GM21528 (cell line): ENCODE measurements at regions not wholly inside any gene's neighbourhood (a gene's known extent, or its start where the extent isn't known, plus 50 kb on each side); places are given as distances from the start of the nearest gene placed in this dataset.
"Not testable (repeated sequence)": the region's sequence is repeated elsewhere in the genome, so short reads cannot be mapped to it uniquely, and the experiment has no call there.

Experiments used
- ATAC-seq: cut with Tn5 transposase; IDR thresholded peaks from one replicate; pipeline ENCODE4 v1.9.1; 2021; ENCODE audit warnings: mild to moderate bottlenecking, moderate library complexity; ENCODE audit not compliant: unreplicated experiment, low FRiP score

DNA sequence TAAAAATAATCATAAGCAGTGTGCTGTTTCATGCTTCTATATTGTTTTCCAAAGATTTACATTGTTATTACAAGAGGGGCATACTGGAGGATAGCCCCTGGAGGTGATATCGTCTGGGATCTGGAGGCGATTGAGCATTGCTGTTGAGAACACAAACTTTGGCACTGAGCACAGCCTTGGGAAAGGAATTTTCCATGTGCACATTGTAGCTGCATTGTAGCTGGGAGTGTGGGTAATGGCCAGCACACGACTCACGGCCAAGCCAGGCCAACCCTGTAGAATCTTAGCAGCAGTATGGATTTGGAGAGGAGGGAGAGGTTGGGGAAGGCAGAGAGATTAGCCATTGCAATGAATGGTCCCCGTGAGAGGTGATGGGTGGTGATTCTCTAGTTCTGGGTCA lies 121.9 kb downstream of the SMIM20 start:
- no peak for ATAC-seq

DNA sequence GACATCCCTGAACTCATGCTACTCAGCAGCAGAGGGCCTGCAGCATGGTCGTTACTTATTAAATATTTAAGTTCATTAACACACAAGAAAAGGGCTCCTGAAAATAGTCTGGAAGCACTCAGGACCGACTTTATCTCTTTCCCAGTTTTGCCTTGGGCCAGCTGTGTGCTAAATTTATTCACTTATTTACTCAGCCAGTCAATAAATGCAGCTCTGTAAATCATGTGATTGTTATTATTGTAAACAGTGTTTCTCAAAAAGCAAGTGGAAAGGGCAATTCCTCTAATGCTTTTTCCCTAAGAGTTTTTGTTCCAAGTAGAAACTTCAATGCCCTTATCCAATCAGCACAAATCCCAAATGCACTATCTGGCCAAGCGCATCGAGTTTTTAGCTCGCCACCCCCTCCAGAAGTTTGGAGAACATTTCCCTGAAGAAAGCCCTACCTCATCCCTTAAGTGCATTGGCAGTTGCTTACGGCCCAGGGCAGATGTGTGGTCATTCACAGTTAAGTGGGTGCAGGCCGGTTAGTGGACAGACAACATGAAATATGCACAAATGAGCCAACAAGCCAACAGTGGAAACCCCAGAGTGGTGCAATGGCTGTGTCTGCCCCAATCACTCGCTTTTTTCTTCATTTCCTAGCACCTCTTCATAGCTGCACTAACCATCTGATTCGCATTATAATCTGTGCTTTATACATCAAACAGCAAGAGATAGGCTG lies 125.8 kb downstream of the SMIM20 start:
- ATAC-seq: no peak

DNA sequence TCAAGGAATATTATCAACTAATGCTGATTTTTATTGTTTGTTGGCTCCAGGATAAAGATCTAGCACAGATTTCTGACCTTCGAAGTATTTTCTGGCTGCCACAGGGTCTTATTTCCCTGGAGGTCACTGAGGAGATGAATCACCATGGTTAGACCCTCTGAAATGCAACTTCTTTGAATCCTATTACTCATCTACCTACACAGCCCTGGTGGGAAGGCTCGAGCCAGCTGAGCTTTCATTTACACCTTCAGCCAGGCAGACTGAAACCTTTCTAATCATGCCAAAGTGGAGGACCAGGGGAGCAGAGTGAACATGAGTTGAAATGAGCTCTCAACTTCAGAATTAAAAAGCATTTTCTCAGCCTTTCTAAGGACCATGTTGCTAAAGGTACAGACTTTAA lies 130.5 kb downstream of the SMIM20 start:
- no peak for ATAC-seq

DNA sequence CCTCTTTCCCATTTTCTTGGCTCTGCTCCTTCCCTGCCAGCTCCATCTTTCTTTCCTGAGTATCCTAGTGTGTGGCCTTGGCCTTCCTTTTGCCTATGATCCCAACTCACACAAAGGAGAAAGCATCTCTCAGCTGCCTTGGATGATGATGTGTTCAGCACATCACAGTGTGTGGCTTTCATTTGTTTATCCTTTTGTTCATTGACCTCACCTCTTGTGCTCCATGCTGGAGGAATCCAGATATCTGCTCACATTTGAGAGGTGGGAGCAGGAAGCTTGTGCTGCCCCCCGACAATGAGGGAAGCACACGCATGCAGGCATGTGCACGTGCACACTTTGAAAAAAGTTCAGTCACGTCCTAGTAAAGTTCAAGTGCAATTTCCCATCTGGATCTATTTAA lies 131.0 kb downstream of the SMIM20 start:
- ATAC-seq: no peak

DNA sequence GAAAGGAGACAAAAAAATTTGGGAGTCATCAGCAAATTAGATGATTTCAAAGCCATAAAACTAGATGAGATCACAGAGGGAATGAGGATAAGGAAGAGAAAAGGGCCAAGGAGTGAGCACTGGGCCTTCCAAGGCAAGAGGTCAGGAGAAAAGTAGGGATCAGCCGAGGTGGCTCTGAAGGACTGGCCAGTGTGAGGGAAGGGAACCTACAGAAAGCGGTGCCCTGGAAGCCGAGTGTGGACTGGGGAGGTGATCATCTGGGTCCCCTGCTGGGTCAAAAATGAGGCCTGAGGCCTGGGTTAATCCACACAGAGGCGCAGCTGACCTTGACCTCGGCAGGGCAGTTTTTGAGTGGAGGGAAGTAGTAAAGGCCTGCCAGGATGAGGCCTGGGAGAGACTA lies 133.8 kb downstream of the SMIM20 start:
- no peak for ATAC-seq

DNA sequence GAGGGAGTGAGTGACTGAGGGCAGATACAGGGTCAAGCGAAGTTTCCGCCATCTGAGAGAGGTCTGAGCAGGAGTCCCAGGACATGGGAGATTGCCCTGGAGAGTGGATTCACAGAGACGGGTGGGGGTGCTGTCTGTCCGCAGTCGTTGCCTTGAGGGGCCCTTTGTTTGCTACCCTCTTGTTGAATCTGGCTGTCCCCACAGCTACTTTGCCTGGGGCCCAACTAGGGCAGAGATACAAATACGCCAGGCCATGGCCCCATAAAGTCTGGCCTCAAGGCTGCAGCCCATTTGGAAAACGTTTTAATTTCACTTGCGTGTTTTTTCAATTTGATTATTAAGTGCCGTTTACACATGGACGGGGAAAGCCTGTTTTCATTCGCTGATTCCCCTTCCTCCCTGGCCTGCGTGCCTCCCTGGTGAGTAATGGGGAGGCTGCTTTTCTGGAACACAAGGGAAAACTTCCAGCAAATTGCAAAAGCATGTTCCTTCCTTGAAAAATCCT lies 134.4 kb downstream of the SMIM20 start:
- no peak for ATAC-seq

DNA sequence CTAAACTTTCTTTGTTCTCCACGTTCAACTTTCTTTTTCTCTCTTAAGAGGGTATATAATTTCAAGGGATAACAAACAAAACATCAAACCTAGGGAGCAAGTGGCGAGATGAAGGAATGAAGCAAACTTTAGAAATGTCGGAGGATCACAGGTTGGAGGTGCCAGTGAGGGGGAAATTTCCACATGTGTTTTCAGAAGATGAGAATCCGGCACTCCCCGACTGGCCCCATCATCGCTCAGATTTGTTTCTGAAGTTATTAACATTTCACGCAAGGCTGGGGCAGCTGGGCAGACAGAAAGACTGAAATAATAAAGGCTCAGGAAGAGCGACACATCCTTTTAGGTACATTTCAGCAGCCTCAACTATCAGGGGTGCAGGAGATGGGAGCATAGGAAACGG lies 134.9 kb downstream of the SMIM20 start:
- ATAC-seq: no peak

DNA sequence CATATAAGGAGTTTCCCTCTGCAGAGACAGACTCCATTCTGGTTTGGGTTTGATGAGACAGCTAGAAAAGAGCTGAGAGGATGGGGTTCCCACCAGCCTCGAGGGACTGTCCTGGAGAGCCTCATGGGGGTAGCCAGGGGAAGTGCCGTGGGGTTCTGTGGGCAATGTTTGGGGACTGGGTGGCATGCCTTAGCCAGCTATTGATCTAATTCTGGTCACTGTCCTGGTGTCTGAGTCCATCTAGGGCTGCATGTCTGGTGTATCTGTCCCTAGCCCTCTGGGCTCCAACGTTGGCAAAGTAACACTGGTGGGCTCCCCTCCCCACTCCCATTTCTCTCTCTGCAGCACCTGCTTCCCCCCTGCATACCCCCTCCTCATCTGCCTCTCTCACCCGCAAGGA lies 135.4 kb downstream of the SMIM20 start:
- ATAC-seq: no peak

DNA sequence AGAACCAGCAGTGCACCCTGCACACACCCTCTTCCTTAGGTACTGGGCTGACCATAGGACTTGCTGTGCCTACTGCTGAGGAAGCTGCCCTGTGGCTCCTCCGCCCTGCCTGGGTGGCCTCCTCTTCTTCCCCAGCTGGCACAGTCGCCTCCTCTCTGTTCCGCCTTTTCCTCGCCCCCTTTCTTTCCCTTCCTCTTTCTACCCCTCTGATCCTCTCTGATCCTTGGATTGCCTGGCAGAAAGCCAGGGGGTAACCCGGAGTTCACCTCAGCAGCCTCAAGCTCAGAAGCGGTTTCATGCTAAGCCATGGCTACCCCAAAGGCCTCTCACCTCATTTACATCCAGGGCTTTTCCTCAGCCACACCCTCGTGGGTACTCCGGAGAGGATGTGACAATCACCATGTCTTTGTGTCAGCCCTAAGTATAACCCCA lies 136.2 kb downstream of the SMIM20 start:
- no peak for ATAC-seq

DNA sequence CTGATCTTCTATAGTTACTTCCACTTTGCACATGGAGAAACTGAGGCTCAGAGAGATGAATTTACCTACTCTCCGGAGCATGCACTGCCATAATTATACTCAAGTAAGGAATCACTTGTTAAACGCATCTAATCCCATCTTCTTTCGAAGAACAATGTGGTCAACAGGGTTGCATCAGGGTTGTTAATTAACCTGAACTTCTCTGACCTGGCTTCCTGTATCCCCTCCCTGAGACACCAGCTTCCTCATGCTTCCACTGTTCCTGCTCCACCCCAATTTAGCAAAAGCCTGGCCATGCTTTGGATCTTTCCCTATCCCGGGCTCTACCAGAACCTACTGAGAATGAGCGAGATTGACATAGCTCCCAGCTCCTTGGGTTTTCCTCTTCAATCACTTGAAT lies 136.7 kb downstream of the SMIM20 start:
- no peak for ATAC-seq

DNA sequence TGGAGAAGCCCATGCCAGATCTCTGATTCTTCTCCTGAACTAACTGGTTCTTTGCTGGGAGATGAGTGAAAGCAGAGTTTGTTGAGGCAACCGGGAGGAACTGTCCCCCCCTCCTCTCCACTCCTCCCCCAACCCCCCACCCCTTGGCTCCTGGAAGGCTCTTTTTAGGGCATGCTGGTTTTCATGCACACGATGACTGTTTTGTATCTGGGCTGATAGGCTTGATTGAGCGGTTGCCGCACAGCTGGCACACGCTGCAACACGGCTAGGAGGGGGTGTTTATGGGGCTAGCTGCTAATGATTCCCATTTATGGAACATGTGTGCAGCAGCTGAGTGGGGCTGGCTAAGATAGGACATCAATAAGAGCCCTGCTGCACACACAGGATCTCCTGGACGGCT lies 137.2 kb downstream of the SMIM20 start:
- ATAC-seq: no peak

DNA sequence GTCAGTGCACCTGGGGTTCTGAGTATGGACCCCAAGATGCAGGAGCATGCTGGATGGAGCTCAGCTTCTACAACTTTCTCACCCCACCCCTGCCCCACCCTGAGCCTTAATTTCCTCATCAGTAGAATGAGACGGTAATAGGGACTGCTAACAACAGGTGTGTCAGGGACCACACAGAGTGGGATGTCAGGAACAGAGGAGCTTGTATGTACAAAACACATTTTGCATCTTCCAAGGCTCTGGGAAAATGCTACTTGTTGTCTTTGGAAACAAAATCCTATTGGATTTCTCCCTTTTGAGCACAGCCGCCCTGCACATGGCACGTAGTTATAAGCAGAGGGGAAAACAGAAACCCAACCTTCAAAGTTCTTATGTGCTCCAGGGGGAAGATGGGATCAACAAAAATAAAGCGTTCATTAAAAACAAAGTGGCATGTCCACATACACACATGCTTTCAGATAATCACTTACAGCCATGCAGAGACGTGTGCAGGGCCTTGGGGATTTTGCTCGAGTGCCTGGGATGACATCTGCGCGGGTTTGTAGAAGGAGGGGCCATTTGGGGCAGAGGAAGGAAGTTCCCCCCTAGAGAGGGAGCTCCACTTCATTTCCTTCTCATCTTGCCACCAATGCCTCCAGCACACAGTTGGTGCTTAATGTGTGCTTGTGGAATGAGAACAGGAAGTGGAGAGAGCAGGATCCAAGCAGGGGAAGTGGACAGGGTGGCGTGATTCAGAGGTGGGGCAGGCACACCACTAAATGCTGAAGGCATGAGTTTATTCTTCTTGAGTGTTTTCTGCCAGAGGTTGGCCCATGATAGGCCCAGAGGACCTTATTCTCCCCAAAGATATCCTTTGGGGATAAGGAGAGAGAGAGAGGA lies 138.9 kb downstream of the SMIM20 start:
- no peak for ATAC-seq

DNA sequence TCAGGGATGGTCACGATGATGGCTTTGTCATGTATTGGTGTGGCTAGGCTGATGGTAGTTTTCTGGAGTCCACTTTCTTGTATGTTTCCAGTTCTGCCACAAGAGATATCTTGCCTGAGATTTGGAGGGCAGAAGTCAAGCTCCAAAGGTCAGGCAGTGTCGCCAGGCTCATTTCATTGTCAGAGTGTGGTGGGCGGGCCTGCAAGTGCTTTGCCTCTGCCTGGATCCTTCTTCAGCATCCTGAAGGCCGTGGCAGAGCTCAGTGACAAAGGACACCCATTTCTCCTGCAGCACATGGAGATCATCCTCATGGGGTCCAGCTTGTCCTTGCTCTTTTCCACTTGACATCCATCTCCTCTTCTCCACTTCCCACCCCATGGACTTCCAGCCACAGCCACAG lies 139.7 kb downstream of the SMIM20 start:
- ATAC-seq: no peak

DNA sequence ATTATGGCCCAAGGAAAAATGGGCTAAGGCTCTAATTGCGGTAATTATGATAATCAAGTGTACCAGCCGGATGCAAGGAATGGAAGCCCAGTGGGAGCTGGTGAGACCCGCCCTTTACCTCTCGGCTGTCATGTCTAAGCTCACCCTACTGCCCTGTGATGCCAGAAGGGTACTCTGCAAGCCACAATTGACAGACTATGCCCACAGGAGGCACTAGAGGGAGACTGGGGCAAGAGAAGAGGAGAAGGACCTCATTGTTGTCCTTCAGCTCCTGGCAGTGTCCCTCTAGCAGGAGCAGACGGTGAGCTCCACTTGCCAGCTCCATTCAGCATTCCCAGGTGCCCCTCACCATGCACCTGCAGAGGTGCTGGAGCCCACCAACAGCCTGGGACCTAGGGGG lies 141.8 kb downstream of the SMIM20 start:
- ATAC-seq: no peak

DNA sequence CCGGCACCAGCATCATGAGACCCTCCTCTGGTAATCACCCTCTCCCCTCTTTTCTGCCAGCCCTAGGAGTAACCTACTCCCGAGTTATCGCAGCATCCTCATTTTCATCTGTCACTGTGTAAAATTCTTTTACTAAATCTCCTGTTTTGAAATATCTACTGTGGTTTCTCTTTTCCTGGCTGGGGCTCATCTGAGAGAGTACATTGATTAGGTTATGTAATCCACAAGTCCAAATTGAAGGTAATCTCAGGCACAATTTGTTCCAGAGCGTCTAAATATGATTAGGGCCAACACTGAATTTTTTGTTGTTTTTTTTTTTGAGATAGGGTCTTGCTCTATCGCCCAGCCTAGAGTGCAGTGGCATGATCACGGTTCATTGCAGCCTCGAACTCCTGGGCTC lies 142.4 kb downstream of the SMIM20 start:
- ATAC-seq: no peak

DNA sequence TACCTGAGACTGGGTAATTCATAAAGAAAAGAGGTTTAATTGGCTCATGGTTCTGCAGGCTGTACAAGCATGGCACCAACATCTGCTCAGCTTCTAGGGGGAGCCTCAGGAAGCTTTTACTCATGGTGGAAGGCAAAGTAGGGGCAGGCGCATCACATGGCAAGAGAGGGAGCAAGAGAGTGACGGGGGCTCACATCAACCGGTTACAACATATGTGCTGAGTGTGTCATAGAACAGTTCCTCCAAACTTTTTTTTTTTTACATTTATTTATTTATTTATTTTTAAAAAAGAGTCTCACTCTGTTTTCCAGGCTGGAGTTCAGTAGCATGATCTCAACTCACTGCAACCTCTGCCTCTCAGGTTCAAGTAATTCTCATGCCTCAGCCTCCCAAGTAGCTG lies 143.8 kb downstream of the SMIM20 start:
- not testable (repeated sequence) for ATAC-seq

DNA sequence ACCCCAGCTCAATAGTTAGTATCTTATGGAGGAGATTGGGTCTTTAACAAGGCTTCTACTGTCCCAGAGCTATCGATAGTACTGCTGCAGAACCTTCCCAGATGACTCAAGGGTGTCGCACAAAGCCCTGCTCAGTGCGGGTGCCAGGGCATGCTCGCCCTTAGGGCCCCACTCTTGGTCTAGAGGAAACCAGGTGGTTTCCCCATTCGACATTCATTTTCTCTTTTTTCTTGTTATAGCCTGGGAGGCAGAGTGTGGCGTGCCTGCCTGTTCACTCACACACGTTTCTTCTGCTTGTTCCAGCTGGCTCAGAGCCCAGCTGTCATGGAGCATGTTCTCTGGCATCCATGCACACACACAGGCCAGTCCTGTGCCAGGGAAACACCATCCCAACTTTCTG lies 144.5 kb downstream of the SMIM20 start:
- ATAC-seq: no peak

DNA sequence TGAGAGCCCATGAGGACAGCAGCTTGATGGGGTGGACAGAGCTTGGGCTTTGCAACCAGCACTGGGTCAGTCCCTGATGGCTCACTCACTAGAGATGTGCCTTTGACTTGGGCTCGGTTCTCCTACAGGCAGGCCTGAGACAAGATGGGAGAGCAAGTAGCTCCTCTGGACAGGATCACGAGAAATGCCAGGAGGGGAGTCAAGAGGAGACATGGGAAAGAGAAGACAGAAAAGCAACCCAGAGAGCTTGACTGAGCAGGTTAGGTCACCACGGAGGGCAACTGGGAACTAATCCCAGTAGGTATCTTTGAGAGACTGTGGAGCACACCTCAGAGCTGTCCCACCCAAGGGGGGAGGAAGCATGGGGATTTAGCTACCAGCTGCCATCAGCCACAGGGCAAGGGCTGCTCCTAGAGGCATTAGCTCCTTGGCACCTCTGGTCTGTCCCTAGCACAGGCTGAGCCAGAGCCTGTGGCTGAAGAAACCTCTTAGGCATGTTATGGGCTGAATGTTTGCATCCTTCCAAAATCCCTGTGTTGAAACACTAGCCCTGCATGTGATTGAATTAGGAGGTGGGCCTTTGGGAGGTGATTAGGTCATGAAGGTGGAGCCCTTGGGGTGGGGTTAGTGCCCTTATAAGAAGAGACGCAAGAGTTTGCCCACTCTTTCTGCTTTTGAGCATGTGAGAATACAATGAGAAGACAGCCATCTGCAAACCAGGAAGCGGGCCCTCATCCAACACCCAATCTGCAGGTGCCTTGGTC lies 145.6 kb downstream of the SMIM20 start:
- ATAC-seq: no peak

DNA sequence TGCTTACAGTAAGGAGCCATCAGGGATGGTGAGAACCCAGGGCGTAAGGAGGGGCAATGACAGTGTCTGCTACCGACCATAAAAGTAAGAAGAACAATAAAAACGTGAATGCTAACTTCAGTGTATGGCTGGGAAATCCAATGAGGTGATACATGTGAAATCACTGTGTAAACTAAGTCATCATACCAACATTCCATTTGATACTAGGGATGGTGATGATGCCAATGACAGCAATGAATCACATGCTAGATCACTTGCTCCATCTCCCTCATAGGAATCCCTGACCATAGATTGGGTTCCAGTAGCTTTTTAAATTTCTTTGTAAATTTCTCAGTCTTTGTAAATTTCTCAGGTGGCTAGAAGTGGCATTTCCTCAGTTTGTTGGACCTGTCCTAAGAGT lies 146.3 kb downstream of the SMIM20 start:
- ATAC-seq: no peak

DNA sequence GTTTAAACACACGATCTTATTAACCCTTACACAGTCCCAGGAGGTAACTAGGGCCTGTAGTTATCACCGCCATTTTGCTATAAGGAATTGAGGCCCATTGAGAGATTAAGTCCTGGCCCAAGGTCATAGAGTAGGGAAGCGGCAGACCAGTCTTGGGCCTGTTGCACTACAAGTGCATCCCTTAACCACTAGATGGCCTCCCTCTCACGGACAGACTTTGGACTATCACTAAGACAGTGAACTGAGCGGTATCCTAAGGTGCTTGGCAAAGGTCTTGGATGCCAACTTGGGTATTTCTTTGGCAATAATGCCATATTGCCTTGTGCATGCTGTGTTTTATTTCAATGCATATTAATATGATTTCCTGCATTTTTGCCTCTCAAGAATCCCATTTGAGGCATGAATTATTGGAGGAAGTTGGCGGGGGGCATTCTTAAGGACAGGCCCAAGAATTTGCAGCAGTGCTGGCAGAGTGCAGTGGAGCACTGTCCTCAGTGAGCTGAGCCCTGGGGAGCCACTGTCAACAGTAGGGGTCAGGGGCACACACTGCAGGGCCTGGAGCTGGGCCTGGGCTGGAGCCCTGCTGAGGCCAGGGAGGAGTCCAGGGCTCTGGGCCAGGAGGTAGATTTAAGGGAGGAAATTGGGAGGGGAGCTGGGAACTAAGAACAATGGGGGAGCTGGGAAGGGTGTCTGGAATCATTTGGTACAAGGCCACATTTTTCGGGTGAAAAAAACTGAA lies 147.4 kb downstream of the SMIM20 start:
- no peak for ATAC-seq
